Caco-2 (cell line): ENCODE measurements at regions not wholly inside any gene's neighbourhood (a gene's known extent, or its start where the extent isn't known, plus 50 kb on each side); places are given as distances from the start of the nearest gene placed in this dataset.

ENCODE experiments used
- BruUV-seq: library from RNA; stranded (reverse); fragments of 400-500 nt; replicated peaks from 2 replicates; lab custom pipeline; 2021; lab: Mats Ljungman, UMichigan
- CTCF ChIA-PET: fragments of 300-600 bp; sonication (Branson Sonifier 250); formaldehyde crosslinking; loops from one replicate; lab custom pipeline; 2022; ENCODE audit warnings: antibody characterized with exemption; lab: Charles Lee
- POLR2A ChIA-PET: fragments of 300-600 bp; sonication (Branson Sonifier 250); formaldehyde crosslinking; loops from one replicate; lab custom pipeline; 2022; ENCODE audit warnings: antibody characterized with exemption; lab: Charles Lee
- DNase-seq, 2 experiments: peaks; one replicate each; pipeline versions ENCODE4 v3.0.0 to v3.0.0-alpha.2; 2020 to 2022
- H3K27me3 ChIP-seq: replicated peaks from 2 replicates; pipeline ENCODE4 v1.6.0; 2011; ENCODE audit warnings: low read length; ENCODE audit not compliant: control insufficient read depth, insufficient read depth
- H3K36me3 ChIP-seq: 2 replicates; pipeline ENCODE4 v1.5.1; 2011; ENCODE audit warnings: low read length; ENCODE audit not compliant: control insufficient read depth, insufficient read depth
- H3K4me1 ChIP-seq: fragments of 250-450 bp; sonication (Bioruptor Pico); 2 replicates; pipeline ENCODE4 v1.5.1; 2020; ENCODE audit warnings: mild to moderate bottlenecking
- H3K4me3 ChIP-seq: 2 replicates; pipeline ENCODE4 v1.5.1; 2011; ENCODE audit warnings: low read depth, mild to moderate bottlenecking, control low read depth, low read length
- H3K9me3 ChIP-seq: fragments of 250-450 bp; sonication (Bioruptor Pico); 2 replicates; pipeline ENCODE4 v1.5.1; 2020; ENCODE audit warnings: mild to moderate bottlenecking, moderate library complexity
- H3K27ac Mint-ChIP-seq: one replicate; pipeline ENCODE4 v1.8.0; 2022; ENCODE audit warnings: mixed read lengths; ENCODE audit not compliant: unreplicated experiment
- H3K27me3 Mint-ChIP-seq: one replicate; pipeline ENCODE4 v1.8.0; 2022; ENCODE audit warnings: mixed read lengths; ENCODE audit not compliant: insufficient read depth, unreplicated experiment
- H3K36me3 Mint-ChIP-seq: one replicate; pipeline ENCODE4 v1.8.0; 2022; ENCODE audit warnings: mild to moderate bottlenecking, mixed read lengths; ENCODE audit not compliant: insufficient read depth, unreplicated experiment
- H3K4me1 Mint-ChIP-seq: one replicate; pipeline ENCODE4 v1.8.0; 2022; ENCODE audit warnings: low read depth, mixed read lengths; ENCODE audit not compliant: unreplicated experiment
- H3K4me3 Mint-ChIP-seq: one replicate; pipeline ENCODE4 v1.8.0; 2022; ENCODE audit warnings: mild to moderate bottlenecking, moderate library complexity, mixed read lengths; ENCODE audit not compliant: unreplicated experiment
- H3K9me3 Mint-ChIP-seq: one replicate; pipeline ENCODE4 v1.8.0; 2022; ENCODE audit warnings: mixed read lengths; ENCODE audit not compliant: unreplicated experiment
- CTCF ChIP-seq, 2 experiments: fragments of 200-600 bp in 1 of 2; IDR thresholded peaks; 1 replicate in 1 of 2; 2 replicates in 1 of 2; pipeline versions ENCODE4 v1.5.1 to v1.8.0; 2011 to 2022; ENCODE audit warnings: antibody characterized with exemption in 1 of 2, control low read depth in 1 of 2, inconsistent platforms in 1 of 2, low read depth in 1 of 2, low read length in 1 of 2, mild to moderate bottlenecking in 1 of 2, moderate library complexity in 1 of 2; ENCODE audit not compliant: insufficient read depth in 1 of 2, severe bottlenecking in 1 of 2, unreplicated experiment in 1 of 2
- intact Hi-C: fragments of 100-400 bp; cut with micrococcal nuclease; formaldehyde crosslinking; loops from one replicate; pipeline ENCODE4 v1.10.0; 2022; ENCODE audit not compliant: unreplicated experiment

GRCh38 chr12:46111715-46112114 lies 121.3 kb upstream of the SCAF11 start:
- peaks cover 12% of the 10 kb centered on the region for H3K27me3 Mint-ChIP-seq

GRCh38 chr12:46110928-46111699 lies 120.7 kb upstream of the SCAF11 start:
- no TSS peak for BruUV-seq
- no peaks in the 10 kb centered on the region for H3K36me3 ChIP-seq
- intact Hi-C loops, result no loop called here

More at GRCh38 chr12:46111715-46112114, 121.3 kb upstream of the SCAF11 start:
- no peak for TF ChIP-seq CTCF (IDR thresholded peaks at IDR 0.05; ENCODE audit: insufficient read depth in 1 of 2, low read depth in 1 of 2, low read length in 1 of 2, severe bottlenecking in 1 of 2, unreplicated experiment in 1 of 2)
- Mint-ChIP-seq H3K27ac (no peak overlapping the region), H3K4me1 (peaks cover 8% of the 10 kb centered on the region), H3K36me3 (no peaks in the 10 kb centered on the region), H3K9me3 (peaks cover 28% of the 10 kb centered on the region), H3K4me3 (no peak overlapping the region)
- Histone ChIP-seq H3K9me3 (peaks cover 6% of the 10 kb centered on the region), H3K27me3 (no peaks in the 10 kb centered on the region), H3K4me1 (no peaks in the 10 kb centered on the region), H3K36me3 (no peaks in the 10 kb centered on the region), H3K4me3 (no peak overlapping the region)
- CTCF ChIA-PET, result interaction anchor here (0.6 to 1.0 kb wide), 2 partner anchors 13 to 22 kb away, joined by 3 to 4 read pairs; no protein-coding TSS in a partner anchor
- no peak for DNase-seq
- intact Hi-C loops, result no loop called here
- POLR2A ChIA-PET, result no interaction called here
- BruUV-seq, result no TSS peak

GRCh38 chr12:46110223-46110611 lies 119.8 kb upstream of the SCAF11 start:
- Mint-ChIP-seq H3K9me3 (peaks cover 28% of the 10 kb centered on the region), H3K27ac (no peak overlapping the region), H3K36me3 (no peaks in the 10 kb centered on the region), H3K27me3 (peaks cover 6% of the 10 kb centered on the region), H3K4me3 (no peak overlapping the region), H3K4me1 (peaks cover 8% of the 10 kb centered on the region)
- H3K9me3 ChIP-seq, result peaks cover 6% of the 10 kb centered on the region; the same call in 1 of the 2 replicates
- BruUV-seq, result no TSS peak
- ChIA-PET POLR2A (no interaction called here), CTCF (interaction anchor here (1.2 kb wide), 1 partner anchor 21 kb away, joined by 4 read pairs; no protein-coding TSS in a partner anchor)
- H3K27me3 ChIP-seq, result no peaks in the 10 kb centered on the region
- intact Hi-C loops, result no loop called here
- TF ChIP-seq CTCF (IDR thresholded peaks at IDR 0.05; ENCODE audit: insufficient read depth in 1 of 2, low read depth in 1 of 2, low read length in 1 of 2, severe bottlenecking in 1 of 2, unreplicated experiment in 1 of 2), result no peak
- DNase-seq, result no peak
- H3K36me3 ChIP-seq, result no peaks in the 10 kb centered on the region
- no peak overlapping the region for H3K4me3 ChIP-seq
- no peaks in the 10 kb centered on the region for H3K4me1 ChIP-seq

More at GRCh38 chr12:46110928-46111699, 120.7 kb upstream of the SCAF11 start:
- H3K4me3 Mint-ChIP-seq, result no peak overlapping the region
- DNase-seq, result peak in 1 of 2 experiments; percentile 15
- H3K4me3 ChIP-seq, result no peak overlapping the region
- peaks cover 8% of the 10 kb centered on the region for H3K4me1 Mint-ChIP-seq
- H3K27ac Mint-ChIP-seq, result no peak overlapping the region
- ChIA-PET POLR2A (no interaction called here), CTCF (interaction anchor here (0.6 to 1.2 kb wide), 3 partner anchors 14 to 23 kb away, joined by 3 to 4 read pairs (median 4); no protein-coding TSS in a partner anchor)
- peaks cover 9% of the 10 kb centered on the region for H3K27me3 Mint-ChIP-seq
- no peaks in the 10 kb centered on the region for H3K27me3 ChIP-seq
- peaks cover 28% of the 10 kb centered on the region for H3K9me3 Mint-ChIP-seq
- peak in 1 of 2 experiments; percentile 31 for TF ChIP-seq CTCF (IDR thresholded peaks at IDR 0.05; ENCODE audit: insufficient read depth in 1 of 2, low read depth in 1 of 2, low read length in 1 of 2, severe bottlenecking in 1 of 2, unreplicated experiment in 1 of 2)
- H3K4me1 ChIP-seq, result no peaks in the 10 kb centered on the region
- no peaks in the 10 kb centered on the region for H3K36me3 Mint-ChIP-seq
- H3K9me3 ChIP-seq, result peaks cover 6% of the 10 kb centered on the region
